ENCODE measurements at regions not wholly inside any gene's neighbourhood (a gene's known extent, or its start where the extent isn't known, plus 50 kb on each side); places are given as distances from the start of the nearest gene placed in this dataset.

DNA sequence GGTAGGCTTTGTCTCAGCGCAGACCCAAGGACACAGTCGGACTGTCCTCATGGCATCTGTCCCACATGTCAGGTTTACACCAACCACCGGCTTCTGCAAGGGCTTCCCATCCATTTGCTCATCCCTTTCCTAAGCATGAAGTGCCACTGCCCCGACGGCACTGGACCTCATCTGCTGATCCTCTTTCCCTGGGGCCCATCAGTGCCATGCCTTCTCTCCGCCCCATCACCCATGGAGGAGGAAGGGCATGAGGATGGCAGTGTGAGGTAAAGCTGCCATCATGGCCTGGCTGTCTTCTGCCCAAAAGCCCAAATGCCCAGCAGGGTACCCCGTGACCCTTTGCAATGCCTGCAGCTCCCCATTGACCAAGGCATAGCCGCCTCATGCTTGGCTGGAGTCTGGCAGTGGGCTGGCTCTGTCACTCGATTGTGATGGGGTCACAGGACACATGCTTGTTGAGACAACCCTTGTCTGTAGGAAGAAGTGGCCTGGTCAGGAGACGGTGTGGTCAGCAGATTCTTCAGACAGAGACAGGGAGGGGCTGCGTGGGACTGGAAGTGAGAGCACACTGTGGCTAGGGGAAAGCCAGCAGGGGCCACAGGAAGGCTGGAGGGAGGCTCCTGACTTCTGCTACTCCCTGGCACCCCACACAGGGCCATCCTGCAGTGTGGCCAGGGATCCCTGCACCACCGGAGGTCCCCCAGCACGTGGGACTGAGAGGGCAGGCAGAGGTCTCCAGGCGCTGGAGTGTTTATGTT is 493.7 kb upstream of the HS6ST1 start:
- TF ChIP-seq, protein P1, sequence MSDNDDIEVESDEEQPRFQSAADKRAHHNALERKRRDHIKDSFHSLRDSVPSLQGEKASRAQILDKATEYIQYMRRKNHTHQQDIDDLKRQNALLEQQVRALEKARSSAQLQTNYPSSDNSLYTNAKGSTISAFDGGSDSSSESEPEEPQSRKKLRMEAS (IDR thresholded peaks at IDR 0.05), result no peak
- TF ChIP-seq, protein P2, sequence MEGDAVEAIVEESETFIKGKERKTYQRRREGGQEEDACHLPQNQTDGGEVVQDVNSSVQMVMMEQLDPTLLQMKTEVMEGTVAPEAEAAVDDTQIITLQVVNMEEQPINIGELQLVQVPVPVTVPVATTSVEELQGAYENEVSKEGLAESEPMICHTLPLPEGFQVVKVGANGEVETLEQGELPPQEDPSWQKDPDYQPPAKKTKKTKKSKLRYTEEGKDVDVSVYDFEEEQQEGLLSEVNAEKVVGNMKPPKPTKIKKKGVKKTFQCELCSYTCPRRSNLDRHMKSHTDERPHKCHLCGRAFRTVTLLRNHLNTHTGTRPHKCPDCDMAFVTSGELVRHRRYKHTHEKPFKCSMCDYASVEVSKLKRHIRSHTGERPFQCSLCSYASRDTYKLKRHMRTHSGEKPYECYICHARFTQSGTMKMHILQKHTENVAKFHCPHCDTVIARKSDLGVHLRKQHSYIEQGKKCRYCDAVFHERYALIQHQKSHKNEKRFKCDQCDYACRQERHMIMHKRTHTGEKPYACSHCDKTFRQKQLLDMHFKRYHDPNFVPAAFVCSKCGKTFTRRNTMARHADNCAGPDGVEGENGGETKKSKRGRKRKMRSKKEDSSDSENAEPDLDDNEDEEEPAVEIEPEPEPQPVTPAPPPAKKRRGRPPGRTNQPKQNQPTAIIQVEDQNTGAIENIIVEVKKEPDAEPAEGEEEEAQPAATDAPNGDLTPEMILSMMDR (IDR thresholded peaks at IDR 0.05; ENCODE audit: low read depth, low read length, missing input control), result no peak
- TF ChIP-seq YY1 (IDR thresholded peaks at IDR 0.05), result no peak

All from liver (tissue), 2 donors.